Type B pancreatic cell (in vitro differentiated cells): ENCODE measurements at regions not wholly inside any gene's neighbourhood (a gene's known extent, or its start where the extent isn't known, plus 50 kb on each side); places are given as distances from the start of the nearest gene placed in this dataset.
A peak's percentile ranks its signal among the peaks of the same experiment; 100 is the strongest.

ENCODE experiments used
- DNase-seq: peaks from one replicate; pipeline ENCODE4 v3.0.0; 2021; ENCODE audit warnings: mixed read lengths; ENCODE audit not compliant: unreplicated experiment; ENCODE audit errors: extremely low spot score
- H3K27ac Mint-ChIP-seq: 2 replicates; pipeline ENCODE4 v1.8.0; 2021; ENCODE audit warnings: mild to moderate bottlenecking, mixed read lengths
- H3K27me3 Mint-ChIP-seq: 2 replicates; pipeline ENCODE4 v1.8.0; 2021; ENCODE audit warnings: mixed read lengths
- H3K36me3 Mint-ChIP-seq: 2 replicates; pipeline ENCODE4 v1.8.0; 2021; ENCODE audit warnings: mixed read lengths
- H3K4me1 Mint-ChIP-seq: one replicate; pipeline ENCODE4 v1.8.0; 2021; ENCODE audit warnings: mixed read lengths; ENCODE audit not compliant: unreplicated experiment
- H3K4me3 Mint-ChIP-seq: 2 replicates; pipeline ENCODE4 v1.8.0; 2021; ENCODE audit warnings: mild to moderate bottlenecking, mixed read lengths
- H3K9me3 Mint-ChIP-seq: 2 replicates; pipeline ENCODE4 v1.8.0; 2021; ENCODE audit warnings: mixed read lengths
- CTCF ChIP-seq: fragments of 200-600 bp; sonication (generic); conservative IDR thresholded peaks from 2 replicates; pipeline ENCODE4 v1.5.0; 2021; ENCODE audit warnings: antibody characterized with exemption, mild to moderate bottlenecking

- Mint-ChIP-seq H3K9me3 (no peaks in the 10 kb centered on the region), H3K27ac (no peak overlapping the region), H3K27me3 (no peaks in the 10 kb centered on the region), H3K4me1 (peaks cover 6% of the 10 kb centered on the region), H3K4me3 (no peak overlapping the region), H3K36me3 (no peaks in the 10 kb centered on the region)
- no peak for TF ChIP-seq CTCF
- no peak for DNase-seq
Measured at GRCh38 chr3:31224936-31225335, 307.8 kb upstream of the STT3B start.

GRCh38 chr3:31225923-31226322 is 306.8 kb upstream of the STT3B start:
- H3K4me3 Mint-ChIP-seq: no peak overlapping the region
- H3K27ac Mint-ChIP-seq: peak overlapping the region; percentile 54
- DNase-seq: no peak
- H3K27me3 Mint-ChIP-seq: no peaks in the 10 kb centered on the region
- H3K36me3 Mint-ChIP-seq: no peaks in the 10 kb centered on the region
- H3K4me1 Mint-ChIP-seq: peaks cover 13% of the 10 kb centered on the region
- H3K9me3 Mint-ChIP-seq: no peaks in the 10 kb centered on the region
- TF ChIP-seq CTCF: no peak

GRCh38 chr3:31226346-31226745 is 306.4 kb upstream of the STT3B start:
- Mint-ChIP-seq H3K36me3 (no peaks in the 10 kb centered on the region), H3K4me3 (no peak overlapping the region), H3K27me3 (no peaks in the 10 kb centered on the region), H3K27ac (peak overlapping the region; percentile 54), H3K4me1 (peaks cover 17% of the 10 kb centered on the region), H3K9me3 (no peaks in the 10 kb centered on the region)
- TF ChIP-seq CTCF: no peak
- no peak for DNase-seq

GRCh38 chr3:31227131-31227562 is 305.6 kb upstream of the STT3B start:
- Mint-ChIP-seq H3K4me1 (peaks cover 18% of the 10 kb centered on the region), H3K27ac (no peak overlapping the region), H3K9me3 (no peaks in the 10 kb centered on the region), H3K36me3 (no peaks in the 10 kb centered on the region), H3K27me3 (no peaks in the 10 kb centered on the region), H3K4me3 (no peak overlapping the region)
- DNase-seq: no peak
- TF ChIP-seq CTCF: no peak

GRCh38 chr3:31230425-31231223 is 302.1 kb upstream of the STT3B start:
- no peak for DNase-seq
- H3K4me1 Mint-ChIP-seq: peaks cover 32% of the 10 kb centered on the region
- no peak for TF ChIP-seq CTCF
- H3K27ac Mint-ChIP-seq: no peak overlapping the region
- H3K4me3 Mint-ChIP-seq: no peak overlapping the region
- H3K9me3 Mint-ChIP-seq: no peaks in the 10 kb centered on the region
- no peaks in the 10 kb centered on the region for H3K27me3 Mint-ChIP-seq
- no peaks in the 10 kb centered on the region for H3K36me3 Mint-ChIP-seq
